CD14-positive monocyte (primary cell): ENCODE measurements at regions not wholly inside any gene's neighbourhood (a gene's known extent, or its start where the extent isn't known, plus 50 kb on each side); places are given as distances from the start of the nearest gene placed in this dataset.

Experiments used
- DNase-seq, 3 donors: peaks; one replicate each; pipeline ENCODE4 v3.0.0-alpha.2; 2011 to 2022
- H2AFZ ChIP-seq: 2 replicates; pipeline ENCODE4 v1.6.0; 2012; ENCODE audit warnings: mild to moderate bottlenecking, low read depth, low read length, inconsistent platforms; ENCODE audit not compliant: insufficient read depth, poor library complexity, severe bottlenecking
- H3K27ac ChIP-seq, 2 donors: 1 replicate in 1 of 2; 2 replicates in 1 of 2; pipeline ENCODE4 v1.5.1; 2012 to 2013; ENCODE audit warnings: low read length in 2 of 2, control low read depth in 1 of 2, inconsistent platforms in 1 of 2, low read depth in 1 of 2, mild to moderate bottlenecking in 1 of 2
- H3K27me3 ChIP-seq, 2 donors: one replicate each; pipeline versions ENCODE4 v1.6.0 to v1.6.1; 2011 to 2013; ENCODE audit warnings: low read length in 2 of 2; ENCODE audit not compliant: control insufficient read depth in 2 of 2, insufficient read depth in 2 of 2
- H3K36me3 ChIP-seq, 2 donors: replicated peaks in 1 of 2; 1 replicate in 1 of 2; 2 replicates in 1 of 2; pipeline versions ENCODE4 v1.5.1 to v1.6.1; 2012 to 2013; ENCODE audit warnings: low read length in 2 of 2, control low read depth in 1 of 2, inconsistent platforms in 1 of 2, mild to moderate bottlenecking in 1 of 2; ENCODE audit not compliant: insufficient read depth in 2 of 2, control insufficient read depth in 1 of 2
- H3K4me1 ChIP-seq, 2 donors: 1 replicate in 1 of 2; 2 replicates in 1 of 2; pipeline versions ENCODE4 v1.5.1 to v1.6.1; 2012 to 2013; ENCODE audit warnings: low read length in 2 of 2, control low read depth in 1 of 2, inconsistent platforms in 1 of 2, mild to moderate bottlenecking in 1 of 2, moderate library complexity in 1 of 2; ENCODE audit not compliant: insufficient read depth in 2 of 2, control insufficient read depth in 1 of 2
- H3K4me2 ChIP-seq: replicated peaks from 2 replicates; pipeline ENCODE3; 2012; ENCODE audit warnings: low read length, moderate library complexity, mild to moderate bottlenecking; ENCODE audit not compliant: poor library complexity, severe bottlenecking; ENCODE audit errors: extremely low read depth
- H3K4me3 ChIP-seq, 3 experiments: fragments of 200-600 bp in 1 of 3; sonication (generic) in 1 of 3; replicated peaks in 1 of 3; 1 replicate in 2 of 3; 2 replicates in 1 of 3; pipeline ENCODE4 v1.5.1; 2011 to 2013; ENCODE audit warnings: low read length in 3 of 3, mild to moderate bottlenecking in 3 of 3, control low read depth in 2 of 3, low read depth in 2 of 3, inconsistent platforms in 1 of 3, moderate library complexity in 1 of 3
- H3K79me2 ChIP-seq: 2 replicates; pipeline ENCODE4 v1.6.0; 2012; ENCODE audit warnings: mild to moderate bottlenecking, control low read depth, inconsistent platforms, low read length, moderate library complexity; ENCODE audit not compliant: insufficient read depth
- H3K9ac ChIP-seq: 2 replicates; pipeline ENCODE4 v1.6.0; 2017; ENCODE audit warnings: low read length, mild to moderate bottlenecking; ENCODE audit not compliant: insufficient read depth, poor library complexity, severe bottlenecking
- H3K9me3 ChIP-seq, 2 donors: replicated peaks in 1 of 2; 1 replicate in 1 of 2; 2 replicates in 1 of 2; pipeline versions ENCODE4 v1.5.1 to v1.6.1; 2012 to 2013; ENCODE audit warnings: low read length in 2 of 2, control low read depth in 1 of 2; ENCODE audit not compliant: control insufficient read depth in 1 of 2, insufficient read depth in 1 of 2
- H4K20me1 ChIP-seq: 2 replicates; pipeline ENCODE4 v1.6.0; 2012; ENCODE audit warnings: mild to moderate bottlenecking, low read length, control low read depth, moderate library complexity; ENCODE audit not compliant: insufficient read depth
- H3K27ac Mint-ChIP-seq, 7 donors: one replicate each; pipeline ENCODE4 v1.8.0; 2020; ENCODE audit warnings: mild to moderate bottlenecking in 7 of 7, mixed read lengths in 7 of 7, moderate library complexity in 6 of 7, inconsistent platforms in 2 of 7
- H3K27me3 Mint-ChIP-seq, 3 donors: one replicate each; pipeline ENCODE4 v1.8.0; 2021 to 2022; ENCODE audit warnings: low read depth in 3 of 3, mild to moderate bottlenecking in 3 of 3, mixed read lengths in 3 of 3, moderate library complexity in 3 of 3, inconsistent platforms in 1 of 3
- H3K36me3 Mint-ChIP-seq, 2 donors: one replicate each; pipeline ENCODE4 v1.8.0; 2020; ENCODE audit warnings: mixed read lengths in 2 of 2, inconsistent platforms in 1 of 2, mild to moderate bottlenecking in 1 of 2
- H3K4me1 Mint-ChIP-seq: one replicate; pipeline ENCODE4 v1.8.0; 2020; ENCODE audit warnings: mild to moderate bottlenecking, mixed read lengths
- H3K4me3 Mint-ChIP-seq, 2 donors: one replicate each; pipeline ENCODE4 v1.8.0; 2020; ENCODE audit warnings: mild to moderate bottlenecking in 2 of 2, mixed read lengths in 2 of 2, moderate library complexity in 1 of 2
- H3K9me3 Mint-ChIP-seq, 7 donors: one replicate each; pipeline ENCODE4 v1.8.0; 2020 to 2022; ENCODE audit warnings: mixed read lengths in 7 of 7, mild to moderate bottlenecking in 6 of 7, moderate library complexity in 6 of 7, inconsistent platforms in 2 of 7
- CTCF ChIP-seq: fragments of 200-600 bp; IDR thresholded peaks from one replicate; pipeline ENCODE4 v1.8.0; 2022; ENCODE audit warnings: antibody characterized with exemption, mild to moderate bottlenecking
- WGBS: methylation state at CpG from one replicate; pipeline ENCODE4 v1.1.5; 2013; ENCODE audit warnings: missing lambda C conversion rate; ENCODE audit not compliant: insufficient coverage; 5-methylcytosine and 5-hydroxymethylcytosine counted together
- intact Hi-C, 2 donors: fragments of 100-400 bp; cut with micrococcal nuclease; formaldehyde crosslinking; loops; one replicate each; pipeline versions ENCODE4 v1.15.0 to v1.15.1; 2023

GRCh38 chr17:77657839-77658238 lies 300.7 kb upstream of the TNRC6C start:
- no peaks in the 10 kb centered on the region for H3K9me3 ChIP-seq
- DNase-seq = no peak
- no peaks in the 10 kb centered on the region for H3K79me2 ChIP-seq
- peaks cover 0 to 11% of the 10 kb centered on the region in 2 donors for H3K27me3 ChIP-seq
- H3K27ac ChIP-seq = no peak overlapping the region
- H3K4me1 ChIP-seq = no peaks in the 10 kb centered on the region
- WGBS = 86% methylated on average over 5 of the region's 6 CpGs
- H3K4me3 ChIP-seq = no peak overlapping the region
- Mint-ChIP-seq H3K27me3 (peaks cover 0 to 14% (median 13%) of the 10 kb centered on the region in 3 donors), H3K27ac (no peak overlapping the region), H3K4me3 (no peak overlapping the region), H3K4me1 (no peaks in the 10 kb centered on the region), H3K36me3 (no peaks in the 10 kb centered on the region), H3K9me3 (peaks cover 0 to 5% (median 1%) of the 10 kb centered on the region in 7 donors)
- H3K9ac ChIP-seq = no peak overlapping the region
- H3K4me2 ChIP-seq = no peak overlapping the region
- no peaks in the 10 kb centered on the region for H3K36me3 ChIP-seq
- no peak for TF ChIP-seq CTCF
- no peak overlapping the region for H2AFZ ChIP-seq
- intact Hi-C loops = no loop called here
- no peaks in the 10 kb centered on the region for H4K20me1 ChIP-seq

GRCh38 chr17:77660524-77660923 lies 298.0 kb upstream of the TNRC6C start:
- no peaks in the 10 kb centered on the region for H3K4me1 ChIP-seq
- H2AFZ ChIP-seq = no peak overlapping the region
- Mint-ChIP-seq H3K4me3 (peak overlapping the region in 1 of 2 donors; percentile 3), H3K9me3 (peaks cover 1 to 10% (median 3%) of the 10 kb centered on the region in 7 donors), H3K27me3 (peaks cover 0 to 12% (median 10%) of the 10 kb centered on the region in 3 donors), H3K4me1 (no peaks in the 10 kb centered on the region), H3K36me3 (no peaks in the 10 kb centered on the region), H3K27ac (no peak overlapping the region)
- no CpG with 5 or more reads among the region's 4 CpGs for WGBS
- peaks cover 0 to 6% of the 10 kb centered on the region in 2 donors for H3K27me3 ChIP-seq
- no peak overlapping the region for H3K9ac ChIP-seq
- H4K20me1 ChIP-seq = no peaks in the 10 kb centered on the region
- H3K79me2 ChIP-seq = no peaks in the 10 kb centered on the region
- intact Hi-C loops = no loop called here
- H3K27ac ChIP-seq = no peak overlapping the region
- no peaks in the 10 kb centered on the region for H3K36me3 ChIP-seq
- TF ChIP-seq CTCF = no peak
- H3K4me2 ChIP-seq = no peak overlapping the region
- H3K4me3 ChIP-seq = no peak overlapping the region
- DNase-seq = no peak
- H3K9me3 ChIP-seq = no peaks in the 10 kb centered on the region
